ENCODE measurements at regions not wholly inside any gene's neighbourhood (a gene's known extent, or its start where the extent isn't known, plus 50 kb on each side); places are given as distances from the start of the nearest gene placed in this dataset.
A peak's percentile ranks its signal among the peaks of the same experiment; 100 is the strongest.
"Not testable (repeated sequence)": the region's sequence is repeated elsewhere in the genome, so short reads cannot be mapped to it uniquely, and the experiment has no call there.

- DNase-seq: no peak
Observed at GRCh38 chr5:172546196-172546595, 91.9 kb upstream of the SH3PXD2B start.

DNA sequence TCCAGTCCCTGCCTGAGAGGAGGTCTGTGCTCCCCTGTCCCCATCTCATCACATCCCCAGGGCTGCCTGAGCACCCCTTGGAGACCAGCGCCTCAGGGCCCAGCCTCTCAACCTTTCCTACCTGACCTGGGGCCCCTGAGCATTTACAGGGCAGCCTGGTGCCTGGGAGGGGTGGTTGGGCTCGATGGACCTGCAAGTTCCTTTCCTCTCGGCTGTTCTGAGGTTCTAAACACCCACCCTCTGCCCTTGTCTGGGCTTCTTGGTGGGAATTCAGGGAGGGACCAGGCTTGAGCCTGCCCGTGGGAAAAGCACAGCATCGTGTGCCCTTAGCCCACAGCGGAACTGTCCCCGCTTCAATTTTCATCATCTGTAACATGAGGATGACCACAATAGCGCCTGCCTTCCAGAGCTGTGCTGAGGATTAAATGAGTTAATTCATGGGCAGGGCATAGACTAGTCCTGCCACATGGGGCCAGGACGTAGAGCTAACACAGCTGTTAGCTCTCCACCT, 91.0 kb upstream of the SH3PXD2B start:
- no peak for DNase-seq

DNA sequence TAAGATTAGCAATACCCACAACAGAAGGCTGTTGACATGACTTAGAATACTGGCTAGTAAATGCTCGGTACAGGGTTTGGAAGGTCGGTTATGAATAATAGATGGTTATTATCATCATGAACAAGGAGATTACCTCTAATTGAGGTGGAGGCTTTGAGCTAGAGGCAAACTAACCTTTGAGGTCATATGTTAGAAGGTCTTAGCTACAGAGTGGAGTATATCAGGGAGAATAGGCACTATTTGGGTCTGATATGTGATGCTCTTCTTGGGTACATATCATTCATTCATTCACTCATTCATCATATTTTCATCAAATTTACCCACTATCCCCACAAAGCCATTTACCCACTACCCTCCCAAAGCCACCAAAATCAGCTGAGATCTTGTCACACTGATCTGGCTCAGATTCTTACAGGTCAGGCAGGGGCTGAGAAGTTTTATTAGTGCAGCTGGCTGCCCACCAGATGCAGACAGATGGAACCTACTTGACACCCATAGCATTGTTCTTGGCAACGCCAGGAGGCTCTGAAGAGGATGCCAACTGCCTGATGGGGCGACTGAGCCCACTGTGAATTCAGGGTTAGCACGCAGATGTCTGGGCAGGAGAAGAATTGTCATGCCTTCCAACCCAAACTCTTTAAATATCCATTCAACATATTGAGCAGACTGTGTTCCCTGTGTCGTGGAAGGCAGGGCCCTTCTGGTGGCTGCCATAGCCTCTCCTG, 90.2 kb upstream of the SH3PXD2B start:
- DNase-seq: peak; percentile 51

DNA sequence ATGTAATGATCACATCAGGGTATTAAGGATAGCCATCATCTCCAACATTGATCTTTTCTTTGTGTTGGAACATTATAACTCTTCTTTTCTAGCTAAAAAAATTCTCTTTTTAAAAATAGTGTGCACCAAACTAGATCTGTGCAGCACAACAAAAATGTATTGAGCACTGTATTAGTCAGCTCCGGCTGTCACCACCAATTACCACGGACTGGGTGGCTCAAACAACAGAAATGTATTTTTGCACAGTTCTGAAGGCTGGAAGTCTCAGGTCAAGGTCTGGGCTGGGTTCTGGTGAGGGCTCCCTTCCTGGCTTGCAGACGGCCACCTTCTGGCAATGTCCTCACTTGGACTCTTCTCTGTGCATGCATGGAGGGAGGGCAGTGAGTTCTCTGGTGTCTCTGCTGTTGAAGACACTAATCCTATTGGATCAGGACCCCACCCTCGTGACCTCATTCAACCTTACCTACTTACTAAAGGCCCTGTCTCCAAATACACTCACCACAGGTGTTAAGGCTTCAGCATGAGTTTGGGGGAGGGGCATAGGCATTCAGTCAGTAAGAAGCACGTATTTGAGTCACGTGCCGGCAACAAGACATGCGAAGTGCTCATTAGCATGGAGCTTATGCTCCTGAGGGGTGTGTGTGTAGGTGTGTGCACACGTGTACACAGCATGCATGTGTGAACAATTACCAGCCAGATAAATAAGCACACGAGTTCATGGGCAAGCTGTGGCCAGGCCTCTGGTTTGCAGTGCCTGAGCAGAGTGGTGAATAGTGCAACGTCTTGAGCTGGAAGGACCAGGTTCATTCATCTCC, 89.4 kb upstream of the SH3PXD2B start:
- no peak for DNase-seq

DNA sequence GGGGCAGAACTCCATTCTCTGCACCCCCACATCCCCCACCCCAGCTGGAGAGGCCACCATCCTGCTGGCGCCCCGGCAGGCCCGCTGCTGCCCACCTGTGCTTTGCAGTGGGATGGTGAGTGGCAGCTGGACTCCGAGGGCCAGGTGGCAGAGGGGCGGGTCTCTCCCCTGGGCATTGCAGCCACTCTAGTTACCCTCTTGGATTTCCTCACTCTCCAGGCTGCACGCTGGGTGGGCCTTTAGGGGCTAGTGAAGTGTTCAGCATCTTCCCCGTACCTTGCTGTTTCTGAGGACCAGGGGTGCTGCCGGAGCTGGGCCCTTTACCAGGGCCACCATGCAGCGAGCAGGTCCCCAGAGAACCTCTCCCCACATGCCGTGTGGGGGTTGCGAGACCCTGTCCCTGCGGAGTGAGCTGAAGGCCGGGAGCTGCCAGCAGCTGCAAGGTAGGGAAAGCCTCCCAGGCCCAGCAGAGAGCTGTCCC, 88.4 kb upstream of the SH3PXD2B start:
- peak; percentile 58 for DNase-seq

DNA sequence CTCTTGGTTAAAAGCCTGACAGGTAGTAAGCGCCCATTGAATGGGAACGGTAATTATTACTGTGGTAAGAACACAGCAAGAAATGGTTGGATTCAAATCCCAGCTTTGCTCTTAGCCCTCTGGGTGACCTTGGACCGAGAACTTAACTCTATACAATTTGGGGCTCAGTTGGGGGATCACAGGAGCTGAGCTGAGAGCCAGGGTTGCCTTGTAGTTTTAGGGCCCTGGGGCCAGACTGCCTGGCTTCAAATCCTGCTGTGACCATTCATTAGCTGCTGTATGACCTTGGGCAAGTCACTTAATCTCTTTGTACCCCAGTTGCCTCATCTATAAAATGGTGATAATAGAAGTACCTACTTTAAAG, 87.4 kb upstream of the SH3PXD2B start:
- DNase-seq: no peak

GRCh38 chr5:172541099-172541772, 86.9 kb upstream of the SH3PXD2B start:
- no peak for DNase-seq

DNA sequence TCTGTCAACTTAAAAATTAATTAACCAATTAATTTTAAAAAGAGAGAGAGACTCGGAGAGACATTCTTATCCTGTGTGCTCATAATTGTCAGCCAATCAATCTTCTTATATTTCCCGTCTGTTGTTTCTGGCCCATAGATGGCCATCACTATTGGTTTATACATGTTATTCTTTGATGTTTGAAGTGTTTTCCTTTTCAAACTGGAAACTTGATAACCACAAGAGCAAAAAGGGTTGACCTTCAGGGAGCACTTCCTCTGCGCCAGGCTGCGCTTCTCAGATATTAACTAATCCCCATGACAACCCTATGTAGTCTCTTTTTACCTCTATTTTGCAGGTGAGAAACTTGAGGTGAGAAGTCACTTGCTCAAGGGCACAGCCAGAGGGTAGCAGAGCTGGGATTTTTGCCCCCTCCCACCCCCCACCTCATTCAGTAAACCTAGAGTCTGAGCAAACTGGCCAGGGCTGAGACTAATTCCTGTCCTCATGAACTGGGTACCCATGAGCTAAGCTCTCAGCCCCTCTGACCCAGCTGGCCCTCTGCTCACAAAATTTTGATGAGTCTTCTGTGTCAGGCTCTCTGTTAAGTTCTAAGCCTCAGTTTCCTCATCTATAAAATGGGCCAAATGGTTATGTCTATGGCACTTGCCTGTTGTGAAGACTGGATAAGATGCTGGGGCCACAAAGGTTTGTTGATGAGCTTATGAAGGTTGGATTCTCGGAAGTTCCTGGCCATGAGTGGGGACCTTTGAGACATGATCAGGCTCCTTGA, 86.0 kb upstream of the SH3PXD2B start:
- DNase-seq: no peak

- no peak for DNase-seq
Observed at GRCh38 chr5:172535108-172535445, 80.8 kb upstream of the SH3PXD2B start.

DNA sequence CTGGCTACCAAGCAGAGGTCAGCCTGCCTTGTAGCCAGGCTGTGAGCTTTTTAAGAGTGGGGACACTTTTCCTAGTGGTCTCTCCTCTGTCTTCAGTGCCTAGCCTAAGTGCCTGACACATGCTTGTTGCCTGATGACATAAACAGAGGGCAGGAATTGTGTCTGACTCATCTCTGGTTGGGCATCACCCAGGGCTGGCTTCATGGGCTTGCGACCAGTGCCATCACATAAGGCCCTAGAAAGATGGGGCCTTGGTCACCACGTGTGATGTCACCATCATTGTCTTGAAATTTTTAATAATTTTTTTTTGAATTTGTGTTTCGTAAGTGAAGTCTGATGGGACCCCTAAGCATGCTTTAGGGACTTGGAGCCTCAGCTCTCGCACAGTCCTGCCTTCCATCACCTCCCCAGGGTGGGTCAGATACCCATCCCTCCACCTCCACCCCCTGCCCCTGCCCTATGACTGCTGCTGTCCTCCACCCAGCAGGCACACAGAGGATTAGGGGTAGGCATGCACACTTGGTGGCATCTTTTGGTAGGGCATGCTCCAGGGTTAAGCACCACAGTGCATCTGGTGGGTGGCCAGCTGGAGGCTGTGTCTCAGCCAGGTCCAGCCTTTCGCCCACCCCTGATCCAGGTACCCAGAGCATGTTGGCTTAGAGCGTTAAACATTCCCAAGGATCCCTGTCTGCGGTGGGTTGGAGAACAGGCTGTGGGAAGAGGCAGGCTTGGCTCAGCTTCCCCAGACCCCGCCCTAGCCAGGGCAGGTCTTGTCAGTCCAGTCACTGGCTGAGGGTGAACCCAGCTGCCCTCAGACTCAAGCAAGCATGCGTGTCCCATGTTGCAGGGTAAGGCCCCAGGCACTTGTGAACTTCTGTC, 80.1 kb upstream of the SH3PXD2B start:
- DNase-seq: no peak

DNA sequence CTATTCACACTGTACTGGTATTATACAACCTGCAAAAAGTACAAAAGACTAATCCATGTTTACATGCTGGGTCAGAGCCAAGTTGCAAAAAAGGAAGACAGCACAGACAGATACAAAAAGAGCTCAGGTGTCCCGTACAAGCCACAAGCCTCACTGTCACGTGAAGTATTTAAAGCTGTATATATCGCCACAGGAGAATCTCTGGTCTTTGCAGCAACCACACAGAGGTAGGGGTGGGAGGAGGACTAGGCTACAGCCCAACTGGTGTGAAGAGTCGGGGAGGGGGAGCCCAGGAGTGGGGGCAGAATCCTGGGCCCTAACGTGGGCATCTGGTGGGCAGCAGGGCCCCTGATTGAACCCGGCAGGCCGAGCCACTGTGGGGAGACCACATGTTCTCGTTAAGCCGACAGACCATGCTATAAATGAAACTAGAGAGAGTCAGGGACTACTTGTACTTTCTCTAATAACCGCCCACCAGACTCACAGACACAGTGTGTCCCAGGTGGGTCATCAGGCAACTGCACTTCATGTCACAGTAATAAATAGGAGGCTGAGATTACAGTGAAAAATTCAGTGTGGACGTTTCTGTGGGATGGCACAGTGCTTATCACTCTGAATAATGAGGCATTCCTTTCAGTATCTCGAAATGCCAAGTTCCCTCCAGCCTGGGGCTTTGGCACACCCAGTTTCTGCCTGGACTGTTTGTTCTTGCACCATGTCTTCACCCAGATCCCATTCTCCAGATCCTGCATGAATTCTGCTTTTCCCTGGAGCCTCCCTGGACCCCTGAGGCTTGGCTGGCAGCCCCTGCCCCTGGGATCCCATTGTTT, 79.3 kb upstream of the SH3PXD2B start:
- no peak for DNase-seq

DNA sequence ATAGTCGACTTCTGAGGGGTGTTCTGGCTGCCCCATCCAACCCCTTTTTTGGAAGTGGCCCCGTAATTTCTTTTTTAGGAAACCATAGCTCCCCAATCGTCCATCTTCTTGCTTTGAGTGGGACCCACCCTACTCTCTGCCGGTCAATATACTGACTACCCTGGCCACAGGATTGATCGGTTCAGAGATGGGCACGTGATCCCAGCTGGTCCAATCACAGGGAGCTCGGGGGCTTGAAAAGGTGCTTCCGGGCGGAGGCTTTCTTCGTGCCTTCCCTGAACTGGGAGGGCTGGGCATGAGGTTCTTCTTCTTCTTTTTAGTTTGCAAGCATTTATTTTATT, 78.7 kb upstream of the SH3PXD2B start:
- DNase-seq: no peak

DNA sequence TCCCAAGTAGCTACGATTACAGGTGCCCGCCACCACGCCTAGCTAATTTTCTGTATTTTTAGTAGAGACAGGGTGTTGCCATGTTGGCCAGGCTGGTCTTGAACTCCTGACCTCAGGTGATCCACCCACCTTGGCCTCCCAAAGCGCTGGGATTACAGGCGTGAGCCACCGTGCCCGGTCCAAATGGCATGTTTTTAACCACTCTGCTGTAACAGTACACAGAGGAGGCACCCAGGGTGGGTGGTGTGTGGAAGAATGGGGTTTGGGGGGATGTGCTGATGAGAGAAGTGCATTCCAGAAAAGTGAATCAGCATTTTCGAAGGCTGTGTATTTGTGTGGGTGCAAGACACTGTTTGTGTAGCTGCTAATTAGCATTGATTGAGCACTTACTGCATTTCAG, 78.1 kb upstream of the SH3PXD2B start:
- not testable (repeated sequence) for DNase-seq

DNA sequence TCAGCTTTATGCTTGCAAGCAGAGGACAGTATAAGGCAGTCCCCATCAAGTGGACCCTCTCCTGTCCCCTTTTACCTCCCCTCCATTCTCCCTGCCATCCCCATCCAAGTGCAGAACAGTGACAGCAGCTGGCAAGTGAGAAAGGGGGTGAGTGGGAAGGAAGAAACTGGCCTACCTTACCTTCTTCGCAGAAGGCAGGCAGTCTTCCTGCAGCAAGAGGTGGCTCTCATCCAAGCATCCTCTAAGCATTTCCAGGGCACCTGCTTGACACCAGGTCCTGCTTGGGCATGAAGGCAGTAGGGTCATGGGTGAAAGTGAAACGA, 77.3 kb upstream of the SH3PXD2B start:
- DNase-seq: no peak

DNA sequence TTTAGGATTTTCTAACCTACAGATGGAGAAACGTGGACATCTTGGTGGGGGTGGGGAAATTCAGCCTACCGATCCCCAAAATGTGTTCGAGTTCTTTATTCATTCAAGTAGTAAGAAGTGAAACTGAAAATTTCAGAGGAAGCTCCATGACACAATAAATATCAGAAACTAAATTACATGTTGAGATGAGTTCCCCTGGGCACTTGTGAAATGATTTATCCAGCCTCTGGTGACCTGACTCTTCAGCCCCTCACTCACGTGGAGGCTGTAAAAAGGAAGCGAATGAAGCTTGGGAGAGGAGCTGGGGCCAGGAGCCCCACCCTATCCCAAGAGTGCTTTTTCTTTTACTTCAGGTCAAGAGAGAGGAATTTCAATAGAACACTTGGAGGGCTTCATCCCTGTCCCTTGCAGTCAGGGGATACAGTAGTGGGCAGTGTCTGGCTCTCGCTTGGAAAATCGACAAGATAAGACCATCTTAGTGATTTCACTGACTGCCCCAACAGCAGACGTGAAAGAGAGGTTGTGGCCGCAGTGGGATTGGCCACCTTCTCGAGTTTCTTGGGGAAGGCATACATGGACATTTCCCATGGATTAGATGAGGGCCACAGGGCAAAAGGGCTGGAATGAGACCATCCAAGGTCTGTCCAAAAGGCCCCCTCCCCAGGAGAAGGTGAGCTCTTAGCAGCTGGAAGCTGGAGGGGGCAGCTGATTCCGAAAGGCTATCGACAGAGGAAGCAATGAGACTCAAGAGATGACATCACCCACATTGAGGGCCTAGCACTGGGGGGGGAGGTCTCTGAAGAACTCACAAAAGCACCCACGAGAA, 76.8 kb upstream of the SH3PXD2B start:
- no peak for DNase-seq

DNA sequence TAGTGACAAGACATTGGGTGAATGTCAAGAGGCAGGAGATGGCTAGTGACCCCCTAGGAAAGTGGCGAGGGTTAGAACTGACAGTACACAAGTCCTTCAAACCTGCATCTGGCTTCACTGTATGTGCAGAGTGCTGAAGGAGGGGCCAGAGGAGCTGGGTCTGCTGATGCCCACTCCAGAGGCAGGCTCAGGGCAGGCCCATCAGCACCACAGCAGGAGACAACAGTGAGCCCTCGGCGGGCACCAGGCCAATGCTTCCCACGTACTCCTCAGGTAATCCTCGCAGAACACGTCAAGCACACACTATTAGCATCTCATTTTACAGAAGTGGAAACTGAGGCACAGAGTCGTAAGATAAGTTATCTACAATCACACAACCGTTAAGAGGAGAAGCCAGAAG, 76.1 kb upstream of the SH3PXD2B start:
- DNase-seq: no peak

DNA sequence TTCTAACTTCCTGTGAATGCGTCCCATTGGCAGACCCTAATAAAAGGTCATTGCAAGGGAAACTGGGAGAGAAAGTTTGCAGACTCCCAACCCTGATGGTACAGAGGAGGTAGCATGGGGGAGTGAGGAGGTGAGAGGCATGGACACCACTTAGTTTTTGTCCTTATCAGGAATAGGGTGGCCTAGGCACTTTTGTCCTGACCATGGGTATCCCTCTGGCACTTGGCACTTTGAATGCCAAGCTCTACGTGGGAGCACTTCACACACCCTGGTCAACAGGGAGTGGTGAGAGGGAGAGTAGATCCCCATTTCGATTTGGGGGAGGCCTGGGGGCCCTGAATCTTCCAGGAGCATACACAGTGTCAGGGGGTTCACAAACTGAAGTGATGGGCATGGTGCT, 75.6 kb upstream of the SH3PXD2B start:
- DNase-seq: no peak

- no peak for DNase-seq
Observed at GRCh38 chr5:172528440-172528839, 74.1 kb upstream of the SH3PXD2B start.

DNA sequence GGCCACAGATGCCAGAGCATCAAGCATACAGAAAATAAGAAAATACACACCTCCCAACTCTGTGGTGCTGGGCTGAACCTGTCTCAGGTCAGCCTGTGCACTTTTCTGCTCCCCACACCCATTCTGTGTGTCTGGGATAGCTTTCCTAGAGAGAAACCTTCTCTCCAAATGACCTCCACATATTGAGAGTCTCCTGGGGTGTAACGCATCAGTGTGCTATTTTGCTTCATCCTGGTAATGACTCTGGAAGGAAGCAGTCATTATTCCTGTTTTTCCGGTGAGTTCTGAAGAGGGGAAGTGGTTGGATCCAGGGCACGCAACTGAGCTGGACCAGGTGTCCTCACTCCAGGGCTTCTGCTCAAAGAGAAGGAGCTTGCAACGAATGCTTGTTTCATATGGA, 73.2 kb upstream of the SH3PXD2B start:
- DNase-seq: no peak

GRCh38 chr5:172525996-172526360, 71.7 kb upstream of the SH3PXD2B start:
- DNase-seq: no peak

Data from NCI-H2171 (cell line).